H1 (cell line): ENCODE measurements at regions not wholly inside any gene's neighbourhood (a gene's known extent, or its start where the extent isn't known, plus 50 kb on each side); places are given as distances from the start of the nearest gene placed in this dataset.

Source experiments
- EGR1 ChIP-seq: IDR thresholded peaks from 2 replicates; pipeline ENCODE4 v1.6.1; 2011; ENCODE audit warnings: low read depth, low read length, borderline replicate concordance
- KDM4A ChIP-seq: IDR thresholded peaks from one replicate; pipeline ENCODE4 v1.7.1; 2012; ENCODE audit warnings: low read depth, mild to moderate bottlenecking, moderate library complexity, low read length, inconsistent platforms; ENCODE audit not compliant: severe bottlenecking
- NANOG ChIP-seq: IDR thresholded peaks from 2 replicates; pipeline ENCODE4 v1.6.1; 2011; ENCODE audit warnings: low read length, low read depth, mild to moderate bottlenecking, inconsistent platforms; ENCODE audit not compliant: insufficient read depth, poor library complexity, severe bottlenecking
- PHF8 ChIP-seq: fragments of 200-600 bp; sonication (generic); conservative IDR thresholded peaks from 2 replicates; pipeline ENCODE4 v1.7.1; 2012; ENCODE audit warnings: low read depth, mild to moderate bottlenecking, inconsistent platforms, low read length, moderate library complexity
- RAD21 ChIP-seq, 2 experiments: IDR thresholded peaks in 1 of 2; conservative IDR thresholded peaks in 1 of 2; 2 replicates each; pipeline ENCODE4 v1.6.1; 2011; ENCODE audit warnings: low read depth in 2 of 2, low read length in 2 of 2, improper control_type of control experiment in 1 of 2, inconsistent platforms in 1 of 2, mild to moderate bottlenecking in 1 of 2, moderate library complexity in 1 of 2
- SIRT6 ChIP-seq: IDR thresholded peaks from one replicate; pipeline ENCODE4 v1.7.1; 2012; ENCODE audit warnings: low read length, inconsistent platforms
- SIX5 ChIP-seq: IDR thresholded peaks from 2 replicates; pipeline ENCODE4 v1.6.1; 2011; ENCODE audit warnings: mild to moderate bottlenecking, low read depth, low read length
- TCF12 ChIP-seq: IDR thresholded peaks from 2 replicates; pipeline ENCODE4 v1.6.1; 2011; ENCODE audit warnings: low read depth, mild to moderate bottlenecking, low read length
- TEAD4 ChIP-seq: IDR thresholded peaks from 2 replicates; pipeline ENCODE4 v1.6.1; 2012; ENCODE audit warnings: low read depth, low read length, inconsistent platforms, mixed read lengths
- USF2 ChIP-seq: IDR thresholded peaks from 2 replicates; pipeline ENCODE4 v1.6.1; 2011; ENCODE audit warnings: low read length, improper control_type of control experiment

GRCh38 chr9:18228101-18228500 is 245.9 kb upstream of the ADAMTSL1 start (continued):
- TF ChIP-seq USF2 (no peak), RAD21 (IDR thresholded peaks at IDR 0.05 in 1 of 2, conservative IDR thresholded peaks at IDR 0.05 in 1 of 2; ENCODE audit: low read depth in 2 of 2, low read length in 2 of 2) (no peak), KDM4A (no peak), SIRT6 (no peak), TEAD4 (no peak), NANOG (no peak), SIX5 (no peak), PHF8 (no peak), EGR1 (no peak), TCF12 (no peak)
